Activated CD4-positive, alpha-beta T cell treated with anti-CD3 and anti-CD28 coated beads, Interleukin-2, Interleukin-6, amounts not matched to agents 100 ng/mL and 50 ng/mL, durations not matched to agents 16 hours and 8 hours (primary cell): ENCODE measurements at regions not wholly inside any gene's neighbourhood (a gene's known extent, or its start where the extent isn't known, plus 50 kb on each side); places are given as distances from the start of the nearest gene placed in this dataset.

Experiments used
- DNase-seq: peaks from one replicate; pipeline ENCODE4 v3.0.0-alpha.2; 2020

DNA sequence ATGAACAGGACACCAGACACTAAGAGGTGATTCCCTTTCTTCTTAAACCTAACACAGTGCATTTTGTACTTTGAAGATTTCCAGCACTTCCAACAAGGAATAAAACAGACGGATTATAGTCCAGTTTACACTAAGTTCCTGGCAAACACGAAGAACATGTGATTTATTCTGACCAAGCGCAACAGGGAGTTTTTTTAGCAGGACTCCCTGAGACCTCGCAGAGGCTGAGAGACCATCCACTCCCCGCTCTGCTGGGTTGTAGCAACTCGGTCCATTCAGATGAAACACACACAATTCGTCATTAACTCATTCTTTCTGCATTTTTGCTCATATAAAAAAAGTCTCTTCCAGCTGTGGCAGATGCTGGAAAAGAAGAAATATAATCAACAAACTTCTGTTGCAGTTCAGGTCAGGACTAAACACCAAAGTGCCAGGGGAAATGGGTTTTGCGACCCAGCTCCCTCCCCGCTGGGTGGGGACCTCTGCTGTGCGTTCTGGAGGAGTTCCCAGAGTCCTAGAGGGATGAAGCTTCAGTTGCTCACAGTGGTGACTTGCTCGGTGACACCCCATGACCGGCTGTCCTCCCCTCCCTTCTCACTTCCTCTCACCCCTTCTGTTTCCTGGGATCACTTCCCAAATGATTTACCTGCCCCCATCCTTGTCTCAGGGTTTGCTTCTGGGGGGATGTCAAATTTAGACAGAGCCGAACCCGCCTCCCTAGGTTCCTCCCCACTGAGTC, 52.5 kb downstream of the KCNF1 start:
- DNase-seq = no peak

DNA sequence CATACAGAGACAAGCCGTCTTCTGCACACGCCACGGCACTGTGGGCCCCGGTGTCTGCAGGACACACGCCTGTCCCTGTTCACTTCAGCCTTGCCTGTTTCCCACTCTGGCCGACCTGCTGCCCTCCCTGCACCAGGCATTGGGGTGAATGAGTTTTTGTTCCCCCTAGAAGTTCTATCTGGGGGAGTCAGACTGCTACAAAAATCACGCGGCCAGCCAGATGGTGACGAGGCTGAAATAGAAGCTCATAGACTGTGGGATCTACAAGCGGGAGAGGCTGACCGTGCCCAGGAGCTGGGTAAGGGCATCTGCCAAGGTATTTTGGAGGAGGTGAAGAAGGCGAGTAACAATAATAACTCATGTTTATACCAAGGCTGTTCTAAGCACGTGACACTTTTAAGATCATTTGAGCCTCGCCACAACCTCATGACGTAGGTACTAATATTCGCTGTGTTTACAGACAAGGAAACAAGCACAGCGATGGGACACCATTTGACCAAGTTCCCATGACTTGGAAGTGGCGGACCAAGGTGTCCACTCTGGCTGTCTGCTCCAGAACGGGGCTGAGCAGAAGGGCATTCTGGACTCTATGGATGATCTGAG, 53.6 kb downstream of the KCNF1 start:
- no peak for DNase-seq

DNA sequence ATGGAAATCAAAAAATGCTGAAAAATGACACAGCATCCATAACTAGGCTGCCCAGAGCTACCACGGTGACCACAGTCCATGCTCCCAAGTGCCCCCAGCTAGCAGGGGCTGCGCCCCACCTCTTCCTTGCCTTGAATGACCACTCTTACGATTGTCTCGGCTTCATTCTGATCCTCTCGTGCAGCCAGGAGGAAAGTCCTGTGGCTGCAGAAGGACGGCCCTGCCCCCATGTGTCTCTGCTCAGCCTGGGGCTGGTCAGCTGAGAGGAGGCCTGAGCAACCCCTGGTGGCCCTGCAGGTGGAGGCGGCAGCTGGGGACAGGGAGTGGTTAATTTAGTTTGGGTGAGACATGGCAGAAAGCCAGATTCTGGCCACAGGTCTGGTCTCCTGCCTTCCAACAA, 54.3 kb downstream of the KCNF1 start:
- DNase-seq = no peak

DNA sequence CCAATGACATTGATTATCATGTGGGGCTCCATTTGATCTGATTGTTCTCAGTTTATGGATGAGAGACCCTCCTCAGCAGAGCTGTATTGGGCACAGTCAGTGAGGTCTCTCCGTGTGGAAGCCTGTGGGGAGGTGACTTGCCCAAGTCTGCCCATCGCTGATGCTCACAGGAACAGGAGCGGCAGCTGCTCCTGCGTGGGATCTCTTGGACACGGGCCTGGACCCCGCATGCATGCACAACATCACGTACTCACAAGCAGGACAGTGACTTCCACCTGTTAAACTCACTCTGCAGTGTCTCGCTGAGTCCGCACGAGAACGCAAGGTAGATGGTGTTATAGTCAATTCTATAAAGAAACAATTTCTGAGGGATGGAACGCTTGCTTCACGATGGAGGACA, 55.0 kb downstream of the KCNF1 start:
- no peak for DNase-seq

DNA sequence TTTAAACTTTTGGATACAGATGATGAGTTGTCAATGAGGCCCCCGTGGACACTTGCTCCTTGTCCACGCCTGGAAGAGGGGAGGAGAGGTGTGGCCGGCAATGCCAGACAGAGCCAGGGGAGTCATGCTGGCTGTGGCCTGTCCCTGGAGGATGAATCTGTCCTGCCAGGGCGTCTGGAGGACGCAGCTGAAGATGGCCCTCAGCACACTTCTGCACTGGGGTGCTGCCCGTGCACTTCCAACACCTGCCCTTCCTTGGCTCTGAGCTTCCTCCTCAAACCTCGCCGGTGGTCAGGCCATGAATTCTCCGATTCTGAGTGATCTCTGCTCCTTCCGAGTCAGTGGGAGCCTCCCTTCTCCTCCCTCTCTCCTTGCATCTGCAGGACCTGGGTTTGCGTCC, 56.4 kb downstream of the KCNF1 start:
- no peak for DNase-seq

DNA sequence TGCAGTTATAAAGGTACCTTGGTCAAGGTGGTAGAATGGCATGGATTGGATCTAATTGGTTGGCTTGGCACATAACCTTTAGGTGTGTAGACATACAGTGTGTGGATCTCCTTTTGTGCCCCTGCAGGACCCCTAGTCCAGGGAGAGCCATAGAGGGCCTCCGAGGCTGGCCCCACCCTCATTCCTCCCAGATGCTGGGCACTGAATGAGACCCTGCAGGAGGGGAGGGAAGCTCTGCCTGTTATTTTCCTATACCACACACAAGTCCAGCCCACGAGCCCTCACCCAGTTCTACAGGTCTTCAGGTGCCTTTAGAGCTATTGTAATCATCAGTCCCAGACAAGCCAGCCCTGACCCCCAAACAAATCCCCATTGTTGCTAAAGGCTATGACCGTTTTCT, 58.9 kb downstream of the KCNF1 start:
- DNase-seq = no peak

DNA sequence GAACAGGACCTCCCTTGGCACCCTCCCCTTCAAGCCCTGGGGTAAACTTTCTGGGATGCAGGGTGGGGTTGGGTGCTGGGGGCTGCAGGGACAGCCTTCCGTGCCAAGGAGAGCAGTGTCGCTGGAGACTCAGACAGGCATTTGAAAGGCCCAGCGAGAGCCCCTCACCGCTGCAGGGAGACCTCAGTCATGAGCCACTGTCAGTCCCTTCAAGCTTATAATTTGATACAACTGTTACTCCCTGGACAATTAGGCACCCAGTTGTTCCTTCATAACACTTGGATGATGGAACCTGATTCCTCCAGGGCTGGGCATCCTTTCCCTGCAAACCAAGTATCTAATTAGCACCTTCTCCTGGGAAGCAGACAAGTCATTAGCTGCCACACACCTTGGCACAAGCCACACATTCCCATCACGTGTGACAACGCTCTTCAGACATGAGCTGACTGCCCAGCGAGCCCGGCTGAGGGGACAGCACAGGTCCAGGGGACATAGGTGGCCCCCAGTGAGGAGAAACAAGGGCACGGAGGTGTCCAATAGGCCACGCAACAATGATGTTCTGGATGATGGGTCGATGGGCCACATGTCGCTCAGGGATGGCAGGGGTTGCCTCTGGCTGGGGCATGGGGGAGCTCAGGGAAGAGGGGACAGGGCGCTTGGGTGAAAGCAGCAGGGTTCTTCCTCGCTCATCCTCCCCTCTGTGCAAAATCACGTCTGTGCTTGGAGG, 59.6 kb downstream of the KCNF1 start:
- no peak for DNase-seq

DNA sequence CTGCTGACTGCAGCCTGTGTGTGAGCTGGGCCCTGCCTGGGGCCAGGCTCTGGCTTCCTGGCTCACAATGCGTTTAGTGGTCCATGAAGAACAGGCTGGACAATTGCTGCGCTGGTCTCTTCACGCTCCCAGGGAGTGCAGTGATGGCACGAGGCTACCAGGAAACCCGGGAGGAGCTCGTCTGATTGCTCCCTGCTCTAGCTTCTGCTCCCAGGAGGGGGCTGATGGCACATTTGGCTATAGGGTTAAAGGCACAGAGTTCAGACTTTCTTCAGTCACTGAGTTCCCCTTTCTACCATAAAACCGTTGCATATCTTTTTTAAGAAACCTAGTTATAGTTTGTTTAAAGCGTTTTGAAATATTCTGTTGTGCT, 60.1 kb downstream of the KCNF1 start:
- DNase-seq = no peak

DNA sequence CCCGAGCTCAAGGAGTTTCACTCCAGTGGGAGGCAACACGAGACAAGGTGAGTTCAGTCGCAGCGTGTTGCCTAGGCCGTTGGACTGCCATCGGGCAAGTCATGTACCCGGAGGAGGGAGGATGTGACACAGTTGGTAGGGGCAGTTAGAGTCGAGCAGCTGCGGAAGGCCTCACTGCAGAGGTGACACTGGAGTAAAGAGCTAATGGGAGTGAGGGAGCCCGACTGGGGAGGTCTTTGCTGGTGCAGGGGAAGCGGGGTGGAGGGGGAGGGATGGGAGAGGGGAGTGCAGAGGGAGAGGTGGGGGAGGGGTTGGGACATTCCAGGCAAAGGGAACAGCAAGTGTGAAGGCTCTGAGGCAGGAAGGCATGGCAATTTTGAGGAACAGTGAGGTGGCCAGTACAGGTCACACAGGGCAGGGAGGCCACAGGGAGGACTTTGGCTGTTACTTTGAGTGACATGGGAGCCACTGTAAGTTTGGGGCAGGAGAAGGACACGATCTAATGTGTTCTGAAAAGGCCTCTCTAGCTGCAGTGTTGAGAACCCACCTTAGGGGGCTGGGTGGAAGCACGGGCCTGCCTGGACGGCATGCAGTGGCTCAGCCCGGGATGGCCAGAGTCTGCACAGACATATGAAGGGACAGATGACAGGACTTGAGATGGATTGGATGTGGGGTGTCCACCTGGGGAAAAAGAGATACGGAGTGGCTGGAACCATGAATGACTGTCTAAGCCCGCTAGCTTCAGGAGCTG, 61.1 kb downstream of the KCNF1 start:
- no peak for DNase-seq

DNA sequence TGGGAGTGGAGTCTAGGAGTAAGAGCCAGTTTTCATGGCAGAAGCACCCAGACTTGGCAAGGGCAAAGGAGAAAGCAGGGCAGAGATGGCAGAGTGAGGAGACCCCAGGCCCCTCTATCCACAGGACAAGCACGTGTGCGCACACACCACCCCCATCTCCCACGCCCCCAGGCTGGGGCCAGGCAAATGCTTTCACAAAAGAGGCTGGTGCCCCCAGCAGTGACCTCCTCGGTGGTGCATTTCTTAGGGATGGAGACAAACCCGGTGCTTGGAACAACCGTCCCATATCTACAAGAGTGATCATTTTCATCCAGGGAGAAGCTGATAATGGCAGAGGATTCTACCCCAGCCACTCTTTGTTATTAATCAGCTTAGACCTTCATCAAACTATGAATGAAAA, 62.0 kb downstream of the KCNF1 start:
- DNase-seq = no peak

DNA sequence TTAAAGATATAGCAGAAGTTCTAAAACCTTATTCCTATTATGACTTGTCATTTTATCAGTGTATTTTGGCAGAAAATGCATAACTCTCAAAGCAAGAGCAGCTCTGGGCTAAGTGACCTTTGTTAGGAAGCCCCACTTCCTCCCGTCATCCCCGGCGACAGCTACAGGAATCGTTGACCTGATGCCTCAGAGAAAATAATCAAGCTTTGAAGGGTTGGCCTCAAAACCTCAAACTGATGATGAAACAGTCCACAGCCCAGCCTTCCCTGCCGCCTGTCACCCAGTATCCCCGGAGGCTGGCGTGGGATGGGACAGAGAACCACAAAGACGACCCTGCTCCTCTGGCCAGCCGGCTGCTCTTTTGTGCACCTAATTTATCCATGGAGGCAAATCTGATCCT, 65.3 kb downstream of the KCNF1 start:
- DNase-seq = no peak

DNA sequence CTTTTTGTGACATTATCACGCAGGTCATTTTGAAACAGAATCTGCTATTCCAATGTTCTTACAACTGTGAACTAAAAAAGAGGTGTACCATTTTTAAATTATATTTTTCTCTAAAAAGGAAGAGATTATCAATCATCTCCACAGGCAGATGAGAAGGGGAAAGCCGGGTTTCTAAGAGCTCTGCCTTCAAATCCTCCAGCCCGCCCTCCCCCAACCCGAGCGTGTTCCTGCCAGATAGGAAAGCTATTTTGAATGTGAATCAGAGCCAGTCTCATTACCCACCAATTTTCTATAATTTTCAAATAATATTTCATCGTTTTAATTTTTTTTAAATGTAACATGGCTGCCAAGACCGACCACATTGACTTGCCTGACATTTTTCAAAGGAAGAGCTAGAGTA, 65.9 kb downstream of the KCNF1 start:
- DNase-seq = no peak

DNA sequence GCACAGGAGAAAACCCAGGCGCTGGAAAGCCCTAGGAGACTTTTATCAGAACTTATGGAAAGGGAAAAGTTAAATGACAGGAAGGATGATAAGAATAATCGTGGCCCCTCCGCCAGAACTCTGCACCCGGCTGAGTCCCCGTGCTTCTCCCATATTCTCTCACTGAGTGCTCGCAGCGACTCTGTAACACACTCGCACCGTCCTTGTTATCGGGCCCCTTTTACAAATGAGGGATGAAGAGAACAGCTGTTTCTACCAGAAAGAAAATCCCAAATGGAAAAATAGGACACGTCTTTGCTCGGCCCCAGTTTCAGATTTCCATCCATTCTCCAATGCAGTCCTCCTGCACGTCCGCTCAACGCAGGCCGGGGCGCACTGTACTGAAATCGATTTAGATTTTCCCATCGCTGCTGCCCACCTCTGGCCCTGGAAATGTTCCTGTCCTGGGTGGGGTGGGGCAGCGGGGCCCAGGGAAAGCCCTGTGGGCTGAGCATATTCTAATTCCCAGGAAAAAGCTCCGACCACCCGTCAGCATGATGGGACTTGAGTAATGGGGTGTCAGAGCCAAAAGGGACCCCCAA, 66.4 kb downstream of the KCNF1 start:
- no peak for DNase-seq

DNA sequence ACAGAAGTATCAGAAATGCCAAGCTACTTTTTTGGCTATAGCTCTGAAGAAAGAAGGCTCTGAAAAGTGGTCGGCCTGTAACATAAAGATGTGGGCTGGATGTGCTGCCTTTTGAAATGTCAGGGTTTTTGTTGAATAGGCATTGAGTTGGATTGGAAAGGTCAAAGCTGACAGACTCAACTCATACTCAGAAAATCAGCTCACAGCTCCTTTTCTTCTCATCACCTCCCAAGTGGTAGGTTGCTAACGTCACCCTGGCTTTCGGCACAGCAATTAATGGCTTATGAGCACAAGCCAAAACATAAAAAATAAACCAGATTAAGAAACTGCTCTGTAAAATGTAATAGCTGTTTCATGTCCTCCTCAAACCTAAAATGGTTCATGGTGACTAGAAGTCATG, 68.3 kb downstream of the KCNF1 start:
- DNase-seq = no peak

DNA sequence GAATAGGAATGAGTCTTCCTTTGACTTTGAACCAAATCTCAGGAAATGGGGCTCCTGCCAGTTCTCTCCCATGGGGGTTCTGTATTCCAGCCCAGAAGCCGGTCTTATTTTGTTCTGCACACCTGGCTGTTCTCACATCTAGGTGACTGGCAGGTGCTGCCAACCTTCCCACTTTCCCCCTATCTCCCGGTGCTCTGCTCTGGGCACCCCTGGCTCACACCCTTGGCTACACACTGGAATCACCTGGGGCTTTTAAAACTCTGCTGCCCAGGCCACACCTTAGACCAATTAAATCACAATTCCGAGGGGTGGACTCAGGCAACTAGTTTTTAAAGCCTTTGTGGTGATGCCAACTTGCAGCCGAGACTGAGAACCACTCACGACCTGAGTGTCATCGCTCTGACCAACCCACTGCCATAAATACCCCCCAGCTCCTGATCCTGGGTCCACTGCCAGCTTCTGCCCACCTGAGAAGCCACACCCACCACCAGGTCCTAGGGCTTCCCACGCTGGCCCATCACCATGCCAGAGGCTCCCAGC, 69.2 kb downstream of the KCNF1 start:
- no peak for DNase-seq

DNA sequence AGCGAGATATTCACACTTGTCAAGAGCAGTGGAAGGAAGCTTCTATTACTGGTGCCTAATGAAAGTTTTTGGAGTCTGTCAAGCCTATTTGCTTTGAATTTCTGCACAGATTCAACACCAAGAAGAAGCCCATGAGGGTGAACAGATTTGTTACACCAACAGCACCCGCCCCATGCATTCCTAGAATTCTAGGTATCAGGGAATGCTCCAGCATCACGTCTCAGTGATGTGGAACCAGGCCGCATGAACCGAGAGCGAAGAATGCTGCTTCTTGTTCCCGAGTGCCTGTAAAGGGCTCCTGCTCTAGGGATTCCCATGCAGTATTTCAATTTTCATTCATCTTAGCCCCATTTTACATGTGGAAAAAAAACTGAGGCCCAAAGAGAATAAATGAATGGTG, 69.7 kb downstream of the KCNF1 start:
- no peak for DNase-seq

DNA sequence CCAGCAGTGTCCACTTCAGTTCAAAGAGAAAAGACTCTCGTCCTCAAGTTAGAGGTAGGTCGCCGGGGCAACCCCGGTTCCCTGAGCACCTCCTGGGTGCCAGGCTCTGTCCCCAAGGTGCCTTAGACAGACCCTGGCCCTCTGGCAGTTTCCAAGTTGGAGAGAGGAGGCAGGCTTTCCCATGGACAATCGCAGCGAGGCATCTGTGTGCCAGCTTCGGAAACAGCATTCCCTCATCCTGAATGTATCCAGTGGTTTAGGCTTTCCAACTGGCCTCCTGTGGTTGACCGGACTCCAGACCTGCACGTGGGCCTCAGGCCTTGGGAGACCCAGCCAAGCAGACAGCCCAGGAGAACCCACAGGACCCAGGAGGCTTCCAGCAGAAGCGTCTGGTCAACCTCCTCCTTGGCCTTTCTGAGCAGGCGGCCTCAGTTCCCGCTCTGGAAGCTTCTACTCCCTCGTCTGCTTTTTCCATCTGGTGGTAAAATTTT, 70.3 kb downstream of the KCNF1 start:
- DNase-seq = no peak

DNA sequence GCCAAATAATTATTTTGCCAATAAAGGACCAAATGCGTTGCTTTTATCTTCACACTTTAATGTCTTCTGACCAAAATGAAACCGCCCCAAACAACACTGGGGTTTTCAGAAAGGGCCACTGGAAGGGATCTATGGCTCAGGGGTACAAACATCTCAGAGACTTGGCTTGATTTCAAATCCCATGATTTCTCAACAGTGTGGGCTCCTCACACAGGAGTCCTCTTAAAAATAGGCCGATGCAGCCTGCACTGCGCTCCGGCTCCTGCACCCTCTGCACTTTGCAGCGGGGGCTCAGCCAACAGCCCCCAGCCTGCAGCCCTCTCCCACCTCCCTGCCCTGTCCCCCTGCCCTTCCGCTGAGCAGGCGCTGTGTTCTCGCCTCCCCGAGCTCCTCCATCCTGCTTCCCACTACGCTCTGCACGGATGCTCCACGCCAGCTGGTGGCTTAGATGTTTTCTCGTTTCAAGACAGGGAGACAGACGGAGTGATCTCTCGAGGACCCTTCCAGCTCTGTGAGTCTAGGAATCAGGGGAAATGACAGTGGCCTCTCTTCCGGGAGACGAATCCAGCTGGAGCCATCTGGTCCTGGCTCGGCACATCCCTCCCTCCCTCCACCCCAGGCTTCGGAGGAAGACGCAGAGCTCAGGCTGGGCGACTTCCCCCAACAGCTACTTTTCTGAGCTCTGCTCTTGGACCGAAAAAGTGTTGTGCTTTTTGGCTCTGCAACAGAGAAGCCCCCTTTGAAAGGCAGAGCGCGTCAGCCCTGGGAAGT, 71.4 kb downstream of the KCNF1 start:
- no peak for DNase-seq

DNA sequence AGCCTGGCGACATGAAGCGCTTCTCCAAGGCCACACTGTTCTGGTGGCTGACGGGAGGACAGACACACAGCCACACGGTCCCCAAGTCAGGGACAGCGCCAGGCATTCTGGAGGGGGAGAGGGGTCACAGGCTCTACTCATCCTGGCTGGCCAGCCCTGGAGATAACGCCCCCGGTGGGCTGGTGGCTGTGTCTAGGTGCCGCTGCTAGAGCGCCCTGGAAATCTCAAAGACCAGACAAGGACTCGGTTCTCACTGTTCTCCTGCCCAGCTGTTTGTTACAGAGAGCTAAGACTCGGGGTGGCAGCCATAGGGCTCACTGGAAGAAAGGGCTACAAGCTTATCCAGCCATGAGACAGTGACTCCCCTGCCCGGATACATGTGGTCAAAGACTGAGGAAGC, 72.0 kb downstream of the KCNF1 start:
- DNase-seq = no peak

DNA sequence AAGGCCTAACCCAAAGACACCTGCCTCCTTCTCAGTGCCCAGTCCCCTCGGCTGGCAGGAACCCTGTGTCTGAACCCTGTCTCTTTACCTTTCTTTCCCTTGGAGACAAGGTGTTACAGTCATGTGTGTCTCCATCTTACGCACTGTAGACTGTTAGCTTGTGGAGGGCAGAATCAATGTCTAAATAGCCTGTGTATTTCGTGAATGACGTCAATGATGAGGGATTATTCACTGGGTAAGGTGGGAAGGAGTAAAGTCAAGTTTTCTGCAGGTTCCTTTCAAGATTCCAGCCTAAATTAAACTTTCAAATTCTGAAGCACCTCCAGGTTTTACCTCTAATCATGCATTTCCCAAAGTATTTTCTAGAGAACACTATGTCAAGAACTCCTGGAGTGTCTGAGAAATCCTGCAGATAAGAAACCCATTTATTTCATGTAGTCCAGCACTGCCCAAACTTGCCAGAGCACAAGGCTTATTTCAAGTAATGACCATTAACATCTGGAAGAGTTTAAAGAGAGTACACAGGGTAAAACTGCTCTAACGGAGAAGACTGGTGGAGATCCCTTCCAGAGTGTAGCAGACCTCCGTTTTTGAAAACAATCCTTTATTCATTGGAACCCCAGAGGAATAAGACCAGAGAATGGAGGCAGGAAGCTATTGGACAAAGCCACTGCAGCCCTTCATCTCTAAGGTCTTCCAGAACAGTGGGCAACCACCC, 72.8 kb downstream of the KCNF1 start:
- no peak for DNase-seq

DNA sequence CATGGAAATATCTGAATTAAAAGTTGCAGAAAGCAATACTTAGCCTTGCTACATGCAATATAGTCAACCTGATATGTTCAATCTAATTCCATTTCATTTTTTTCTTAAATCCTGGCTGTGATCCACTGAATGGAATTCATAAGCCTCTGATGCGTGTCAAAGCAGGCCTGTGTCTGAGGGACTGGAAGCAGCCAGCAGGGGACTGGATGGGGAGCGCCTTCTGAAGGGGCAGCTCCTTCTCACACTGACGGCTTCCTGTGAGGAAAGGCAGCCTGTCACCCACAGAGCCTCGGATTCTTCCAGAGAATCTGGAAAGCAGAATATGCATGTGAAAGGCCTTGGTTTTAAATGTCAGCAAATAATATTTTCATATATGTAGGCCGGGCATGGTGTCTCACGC, 73.5 kb downstream of the KCNF1 start:
- no peak for DNase-seq
